Caco-2 (cell line): ENCODE measurements at regions not wholly inside any gene's neighbourhood (a gene's known extent, or its start where the extent isn't known, plus 50 kb on each side); places are given as distances from the start of the nearest gene placed in this dataset.

ENCODE experiments used
- BruUV-seq: library from RNA; stranded (reverse); fragments of 400-500 nt; replicated peaks from 2 replicates; lab custom pipeline; 2021; lab: Mats Ljungman, UMichigan
- CTCF ChIA-PET: fragments of 300-600 bp; sonication (Branson Sonifier 250); formaldehyde crosslinking; loops from one replicate; lab custom pipeline; 2022; ENCODE audit warnings: antibody characterized with exemption; lab: Charles Lee
- POLR2A ChIA-PET: fragments of 300-600 bp; sonication (Branson Sonifier 250); formaldehyde crosslinking; loops from one replicate; lab custom pipeline; 2022; ENCODE audit warnings: antibody characterized with exemption; lab: Charles Lee
- DNase-seq, 2 experiments: peaks; one replicate each; pipeline versions ENCODE4 v3.0.0 to v3.0.0-alpha.2; 2020 to 2022
- H3K27me3 ChIP-seq: replicated peaks from 2 replicates; pipeline ENCODE4 v1.6.0; 2011; ENCODE audit warnings: low read length; ENCODE audit not compliant: control insufficient read depth, insufficient read depth
- H3K36me3 ChIP-seq: 2 replicates; pipeline ENCODE4 v1.5.1; 2011; ENCODE audit warnings: low read length; ENCODE audit not compliant: control insufficient read depth, insufficient read depth
- H3K4me1 ChIP-seq: fragments of 250-450 bp; sonication (Bioruptor Pico); 2 replicates; pipeline ENCODE4 v1.5.1; 2020; ENCODE audit warnings: mild to moderate bottlenecking
- H3K4me3 ChIP-seq: 2 replicates; pipeline ENCODE4 v1.5.1; 2011; ENCODE audit warnings: low read depth, mild to moderate bottlenecking, control low read depth, low read length
- H3K9me3 ChIP-seq: fragments of 250-450 bp; sonication (Bioruptor Pico); 2 replicates; pipeline ENCODE4 v1.5.1; 2020; ENCODE audit warnings: mild to moderate bottlenecking, moderate library complexity
- H3K27ac Mint-ChIP-seq: one replicate; pipeline ENCODE4 v1.8.0; 2022; ENCODE audit warnings: mixed read lengths; ENCODE audit not compliant: unreplicated experiment
- H3K27me3 Mint-ChIP-seq: one replicate; pipeline ENCODE4 v1.8.0; 2022; ENCODE audit warnings: mixed read lengths; ENCODE audit not compliant: insufficient read depth, unreplicated experiment
- H3K36me3 Mint-ChIP-seq: one replicate; pipeline ENCODE4 v1.8.0; 2022; ENCODE audit warnings: mild to moderate bottlenecking, mixed read lengths; ENCODE audit not compliant: insufficient read depth, unreplicated experiment
- H3K4me1 Mint-ChIP-seq: one replicate; pipeline ENCODE4 v1.8.0; 2022; ENCODE audit warnings: low read depth, mixed read lengths; ENCODE audit not compliant: unreplicated experiment
- H3K4me3 Mint-ChIP-seq: one replicate; pipeline ENCODE4 v1.8.0; 2022; ENCODE audit warnings: mild to moderate bottlenecking, moderate library complexity, mixed read lengths; ENCODE audit not compliant: unreplicated experiment
- H3K9me3 Mint-ChIP-seq: one replicate; pipeline ENCODE4 v1.8.0; 2022; ENCODE audit warnings: mixed read lengths; ENCODE audit not compliant: unreplicated experiment
- intact Hi-C: fragments of 100-400 bp; cut with micrococcal nuclease; formaldehyde crosslinking; loops from one replicate; pipeline ENCODE4 v1.10.0; 2022; ENCODE audit not compliant: unreplicated experiment
- TF ChIP-seq, protein P1 (sequence below), 2 experiments: fragments of 200-600 bp in 1 of 2; IDR thresholded peaks; 1 replicate in 1 of 2; 2 replicates in 1 of 2; pipeline versions ENCODE4 v1.5.1 to v1.8.0; 2011 to 2022; ENCODE audit warnings: antibody characterized with exemption in 1 of 2, control low read depth in 1 of 2, inconsistent platforms in 1 of 2, low read depth in 1 of 2, low read length in 1 of 2, mild to moderate bottlenecking in 1 of 2, moderate library complexity in 1 of 2; ENCODE audit not compliant: insufficient read depth in 1 of 2, severe bottlenecking in 1 of 2, unreplicated experiment in 1 of 2

DNA sequence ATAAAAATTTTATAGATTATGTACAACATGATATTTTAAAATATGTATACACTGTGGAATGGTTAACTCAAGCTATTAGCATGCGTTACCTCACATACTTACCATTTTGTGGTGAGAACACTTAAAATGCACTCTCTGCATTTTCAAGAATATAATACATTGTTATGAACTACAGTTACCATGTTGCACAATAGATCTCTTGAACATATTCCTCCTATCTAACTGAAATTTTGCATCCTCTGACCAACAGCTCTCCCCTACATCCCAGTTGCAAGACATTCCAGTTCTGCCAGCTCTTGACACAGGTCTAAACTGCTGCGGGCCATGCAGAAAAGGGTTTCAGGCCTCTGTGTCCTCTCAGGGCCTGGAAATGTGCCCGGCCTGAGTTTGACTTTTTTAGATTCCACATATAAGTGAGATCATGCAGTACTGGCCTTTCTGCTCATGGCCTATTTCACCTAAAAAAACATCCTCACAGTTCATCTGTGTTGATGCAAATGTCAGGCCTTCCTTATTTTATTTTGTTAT is 113.7 kb downstream of the CDCA7 start:
- peaks cover 3% of the 10 kb centered on the region for H3K27me3 Mint-ChIP-seq
- TF ChIP-seq, protein P1, sequence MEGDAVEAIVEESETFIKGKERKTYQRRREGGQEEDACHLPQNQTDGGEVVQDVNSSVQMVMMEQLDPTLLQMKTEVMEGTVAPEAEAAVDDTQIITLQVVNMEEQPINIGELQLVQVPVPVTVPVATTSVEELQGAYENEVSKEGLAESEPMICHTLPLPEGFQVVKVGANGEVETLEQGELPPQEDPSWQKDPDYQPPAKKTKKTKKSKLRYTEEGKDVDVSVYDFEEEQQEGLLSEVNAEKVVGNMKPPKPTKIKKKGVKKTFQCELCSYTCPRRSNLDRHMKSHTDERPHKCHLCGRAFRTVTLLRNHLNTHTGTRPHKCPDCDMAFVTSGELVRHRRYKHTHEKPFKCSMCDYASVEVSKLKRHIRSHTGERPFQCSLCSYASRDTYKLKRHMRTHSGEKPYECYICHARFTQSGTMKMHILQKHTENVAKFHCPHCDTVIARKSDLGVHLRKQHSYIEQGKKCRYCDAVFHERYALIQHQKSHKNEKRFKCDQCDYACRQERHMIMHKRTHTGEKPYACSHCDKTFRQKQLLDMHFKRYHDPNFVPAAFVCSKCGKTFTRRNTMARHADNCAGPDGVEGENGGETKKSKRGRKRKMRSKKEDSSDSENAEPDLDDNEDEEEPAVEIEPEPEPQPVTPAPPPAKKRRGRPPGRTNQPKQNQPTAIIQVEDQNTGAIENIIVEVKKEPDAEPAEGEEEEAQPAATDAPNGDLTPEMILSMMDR (IDR thresholded peaks at IDR 0.05; ENCODE audit: insufficient read depth in 1 of 2, low read depth in 1 of 2, low read length in 1 of 2, severe bottlenecking in 1 of 2, unreplicated experiment in 1 of 2) = no peak
- no peak overlapping the region for H3K27ac Mint-ChIP-seq
- no peak overlapping the region for H3K4me3 Mint-ChIP-seq
- intact Hi-C loops = no loop called here
- Histone ChIP-seq H3K4me1 (no peaks in the 10 kb centered on the region), H3K27me3 (no peaks in the 10 kb centered on the region; the same call in 1 of the 2 replicates), H3K4me3 (no peak overlapping the region), H3K9me3 (0 out of 2 replicates have a peak, but pooled peaks cover 4% of the 10 kb centered on the region), H3K36me3 (no peaks in the 10 kb centered on the region)
- ChIA-PET CTCF (no interaction called here), POLR2A (no interaction called here)
- no peaks in the 10 kb centered on the region for H3K4me1 Mint-ChIP-seq
- H3K36me3 Mint-ChIP-seq = no peaks in the 10 kb centered on the region
- DNase-seq = no peak
- no TSS peak for BruUV-seq
- H3K9me3 Mint-ChIP-seq = peaks cover 9% of the 10 kb centered on the region

DNA sequence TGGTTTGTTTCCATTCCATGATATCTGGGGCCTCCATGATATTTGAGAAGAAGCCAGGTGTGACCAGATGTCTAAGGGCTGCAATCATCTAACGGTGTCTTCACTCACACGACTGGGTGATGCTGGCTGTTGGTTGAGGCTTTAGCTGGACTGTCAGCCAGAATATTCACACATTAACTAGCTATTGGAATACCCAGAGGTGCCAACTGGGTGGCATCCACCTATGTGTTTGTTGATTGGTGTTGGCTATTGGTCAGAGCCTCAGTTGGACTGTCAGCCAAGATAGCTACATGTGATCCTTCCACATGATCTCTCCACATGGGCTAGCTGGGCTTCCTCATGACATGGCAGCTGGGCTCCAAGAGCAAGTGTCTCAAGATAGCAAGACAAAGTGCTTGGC is 117.4 kb downstream of the CDCA7 start:
- Mint-ChIP-seq H3K4me1 (no peaks in the 10 kb centered on the region), H3K9me3 (peaks cover 9% of the 10 kb centered on the region), H3K36me3 (no peaks in the 10 kb centered on the region), H3K27ac (no peak overlapping the region), H3K4me3 (no peak overlapping the region), H3K27me3 (peaks cover 9% of the 10 kb centered on the region)
- 0 out of 2 replicates have a peak, but pooled peaks cover 4% of the 10 kb centered on the region for H3K9me3 ChIP-seq
- H3K36me3 ChIP-seq = no peaks in the 10 kb centered on the region
- TF ChIP-seq, protein P1 (IDR thresholded peaks at IDR 0.05; ENCODE audit: insufficient read depth in 1 of 2, low read depth in 1 of 2, low read length in 1 of 2, severe bottlenecking in 1 of 2, unreplicated experiment in 1 of 2) = no peak
- BruUV-seq = no TSS peak
- no peaks in the 10 kb centered on the region for H3K4me1 ChIP-seq
- no peaks in the 10 kb centered on the region; the same call in 1 of the 2 replicates for H3K27me3 ChIP-seq
- no peak for DNase-seq
- CTCF ChIA-PET = no interaction called here
- POLR2A ChIA-PET = no interaction called here
- no peak overlapping the region for H3K4me3 ChIP-seq
- intact Hi-C loops = no loop called here

- H3K4me1 Mint-ChIP-seq = no peaks in the 10 kb centered on the region
- no peaks in the 10 kb centered on the region for H3K4me1 ChIP-seq
- POLR2A ChIA-PET = no interaction called here
Observed at GRCh38 chr2:173483137-173483536, 128.5 kb downstream of the CDCA7 start.

More at GRCh38 chr2:173483137-173483536, 128.5 kb downstream of the CDCA7 start:
- CTCF ChIA-PET = no interaction called here
- no peak overlapping the region for H3K27ac Mint-ChIP-seq
- BruUV-seq = no TSS peak
- Histone ChIP-seq H3K27me3 (no peaks in the 10 kb centered on the region), H3K36me3 (no peaks in the 10 kb centered on the region), H3K4me3 (no peak overlapping the region), H3K9me3 (no peaks in the 10 kb centered on the region)
- DNase-seq = no peak
- TF ChIP-seq, protein P1 (IDR thresholded peaks at IDR 0.05; ENCODE audit: insufficient read depth in 1 of 2, low read depth in 1 of 2, low read length in 1 of 2, severe bottlenecking in 1 of 2, unreplicated experiment in 1 of 2) = no peak
- H3K36me3 Mint-ChIP-seq = no peaks in the 10 kb centered on the region
- intact Hi-C loops = no loop called here
- H3K27me3 Mint-ChIP-seq = peaks cover 3% of the 10 kb centered on the region
- H3K9me3 Mint-ChIP-seq = no peaks in the 10 kb centered on the region
- H3K4me3 Mint-ChIP-seq = no peak overlapping the region
